Esophagus squamous epithelium (tissue), 4 donors: ENCODE measurements at regions not wholly inside any gene's neighbourhood (a gene's known extent, or its start where the extent isn't known, plus 50 kb on each side); places are given as distances from the start of the nearest gene placed in this dataset.

Experiments used
- POLR2A ChIP-seq, 4 donors: fragments of 450-650 bp; IDR thresholded peaks; one replicate each; pipeline ENCODE4 v1.6.1; 2017; ENCODE audit warnings: antibody characterized with exemption in 4 of 4, mild to moderate bottlenecking in 4 of 4, moderate library complexity in 3 of 4
- TF ChIP-seq, protein P1 (sequence below), 6 experiments: fragments of 450-650 bp in 4 of 6; fragments of 200-600 bp in 2 of 6; sonication (generic) in 2 of 6; IDR thresholded peaks; one replicate each; pipeline ENCODE4 v1.5.1; 2016 to 2019; ENCODE audit warnings: antibody characterized with exemption in 6 of 6, mild to moderate bottlenecking in 4 of 6, moderate library complexity in 4 of 6

GRCh38 chr14:65334765-65335410 is 77.6 kb upstream of the FUT8 start:
- TF ChIP-seq, protein P1, sequence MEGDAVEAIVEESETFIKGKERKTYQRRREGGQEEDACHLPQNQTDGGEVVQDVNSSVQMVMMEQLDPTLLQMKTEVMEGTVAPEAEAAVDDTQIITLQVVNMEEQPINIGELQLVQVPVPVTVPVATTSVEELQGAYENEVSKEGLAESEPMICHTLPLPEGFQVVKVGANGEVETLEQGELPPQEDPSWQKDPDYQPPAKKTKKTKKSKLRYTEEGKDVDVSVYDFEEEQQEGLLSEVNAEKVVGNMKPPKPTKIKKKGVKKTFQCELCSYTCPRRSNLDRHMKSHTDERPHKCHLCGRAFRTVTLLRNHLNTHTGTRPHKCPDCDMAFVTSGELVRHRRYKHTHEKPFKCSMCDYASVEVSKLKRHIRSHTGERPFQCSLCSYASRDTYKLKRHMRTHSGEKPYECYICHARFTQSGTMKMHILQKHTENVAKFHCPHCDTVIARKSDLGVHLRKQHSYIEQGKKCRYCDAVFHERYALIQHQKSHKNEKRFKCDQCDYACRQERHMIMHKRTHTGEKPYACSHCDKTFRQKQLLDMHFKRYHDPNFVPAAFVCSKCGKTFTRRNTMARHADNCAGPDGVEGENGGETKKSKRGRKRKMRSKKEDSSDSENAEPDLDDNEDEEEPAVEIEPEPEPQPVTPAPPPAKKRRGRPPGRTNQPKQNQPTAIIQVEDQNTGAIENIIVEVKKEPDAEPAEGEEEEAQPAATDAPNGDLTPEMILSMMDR (IDR thresholded peaks at IDR 0.05) = no peak
- TF ChIP-seq POLR2A (IDR thresholded peaks at IDR 0.05) = no peak
